HEK293 (cell line): ENCODE measurements at regions not wholly inside any gene's neighbourhood (a gene's known extent, or its start where the extent isn't known, plus 50 kb on each side); places are given as distances from the start of the nearest gene placed in this dataset.

Source experiments
- CTCF ChIA-PET: fragments of 350-600 bp; formaldehyde crosslinking; extraction: SDS; loops from one replicate; lab custom pipeline; 2021; ENCODE audit warnings: antibody characterized with exemption; lab: Yijun Ruan, JAX
- POLR2A ChIA-PET: fragments of 300-600 bp; formaldehyde crosslinking; extraction: SDS; loops from one replicate; lab custom pipeline; 2020; ENCODE audit warnings: antibody characterized with exemption, inconsistent platforms; lab: Yijun Ruan, JAX
- H3K27ac ChIP-seq: fragments of 200-500 bp; sonication (Bioruptor generic); 2 replicates; pipeline ENCODE4 v1.5.1; 2014; ENCODE audit warnings: low read depth, low read length, control low read depth, inconsistent platforms; ENCODE audit errors: extremely low read depth
- H3K36me3 ChIP-seq, 2 experiments: fragments of 200-500 bp in 1 of 2; sonication (Bioruptor generic) in 1 of 2; 1 replicate in 1 of 2; 2 replicates in 1 of 2; pipeline ENCODE4 v1.5.1; 2014 to 2017; ENCODE audit warnings: inconsistent platforms in 2 of 2, low read length in 2 of 2; ENCODE audit not compliant: control insufficient read depth in 2 of 2, insufficient read depth in 1 of 2
- H3K4me1 ChIP-seq: fragments of 200-500 bp; sonication (Bioruptor generic); 2 replicates; pipeline ENCODE4 v1.5.1; 2014; ENCODE audit warnings: mild to moderate bottlenecking, low read length, inconsistent platforms; ENCODE audit not compliant: control insufficient read depth, insufficient read depth
- H3K4me3 ChIP-seq: 2 replicates; pipeline ENCODE4 v1.5.1; 2011; ENCODE audit warnings: low read depth, mild to moderate bottlenecking, control low read depth, low read length, moderate library complexity
- H3K9me3 ChIP-seq: fragments of 200-500 bp; sonication (Bioruptor generic); 2 replicates; pipeline ENCODE4 v1.5.1; 2014; ENCODE audit warnings: low read depth, low read length, inconsistent platforms; ENCODE audit not compliant: control insufficient read depth, insufficient read depth
- KLF17 ChIP-seq: fragments of 450-650 bp; formaldehyde crosslinking; IDR thresholded peaks from 2 replicates; pipeline ENCODE4 v1.5.1; 2016; ENCODE audit warnings: missing biosample characterization, missing genetic modification characterization
- ZBTB26 ChIP-seq: fragments of 450-650 bp; formaldehyde crosslinking; optimal IDR thresholded peaks from 2 replicates; pipeline ENCODE3; 2016; ENCODE audit warnings: missing biosample characterization, mild to moderate bottlenecking, missing genetic modification characterization
- ZNF214 ChIP-seq: fragments of 450-650 bp; formaldehyde crosslinking; IDR thresholded peaks from 2 replicates; pipeline ENCODE4 v1.5.1; 2017; ENCODE audit warnings: missing biosample characterization, mild to moderate bottlenecking, missing genetic modification characterization, borderline replicate concordance
- ZNF292 ChIP-seq: fragments of 450-650 bp; formaldehyde crosslinking; IDR thresholded peaks from 2 replicates; pipeline ENCODE4 v1.5.1; 2016; ENCODE audit warnings: low read depth, missing biosample characterization, missing genetic modification characterization, borderline replicate concordance
- ZNF362 ChIP-seq: fragments of 450-650 bp; formaldehyde crosslinking; IDR thresholded peaks from 2 replicates; pipeline ENCODE4 v1.5.1; 2016; ENCODE audit warnings: missing biosample characterization, missing genetic modification characterization
- ZNF514 ChIP-seq: fragments of 450-650 bp; formaldehyde crosslinking; IDR thresholded peaks from 2 replicates; pipeline ENCODE4 v1.5.1; 2016; ENCODE audit warnings: missing biosample characterization, missing genetic modification characterization
- ZNF518A ChIP-seq: fragments of 450-650 bp; formaldehyde crosslinking; conservative IDR thresholded peaks from 2 replicates; pipeline ENCODE4 v1.5.1; 2016; ENCODE audit warnings: low read depth, missing biosample characterization, missing genetic modification characterization
- ZNF521 ChIP-seq: fragments of 450-650 bp; formaldehyde crosslinking; IDR thresholded peaks from 2 replicates; pipeline ENCODE4 v1.5.1; 2017; ENCODE audit warnings: missing biosample characterization, mild to moderate bottlenecking, missing genetic modification characterization
- ZNF654 ChIP-seq: fragments of 450-650 bp; formaldehyde crosslinking; IDR thresholded peaks from 2 replicates; pipeline ENCODE4 v1.5.1; 2016; ENCODE audit warnings: low read depth, missing biosample characterization, missing genetic modification characterization
- ZNF677 ChIP-seq: fragments of 450-650 bp; IDR thresholded peaks from 2 replicates; pipeline ENCODE4 v1.5.0; 2018; ENCODE audit warnings: missing biosample characterization, mild to moderate bottlenecking, missing genetic modification characterization, moderate library complexity
- ZSCAN18 ChIP-seq: fragments of 450-650 bp; formaldehyde crosslinking; IDR thresholded peaks from 2 replicates; pipeline ENCODE4 v1.5.1; 2016; ENCODE audit warnings: missing biosample characterization, missing genetic modification characterization

- Histone ChIP-seq H3K4me1 (no peaks in the 10 kb centered on the region), H3K4me3 (no peak overlapping the region)
- CTCF ChIA-PET = interaction anchor here (1.7 kb wide), 1 partner anchor 8 kb away, joined by 3 read pairs; no protein-coding TSS in a partner anchor
- TF ChIP-seq KLF17 (tag by site-specific recombination) (no peak), ZNF654 (tag by site-specific recombination) (no peak), ZNF362 (tag by site-specific recombination) (no peak), ZNF214 (tag by site-specific recombination) (no peak)
- TF ChIP-seq, all 188 proteins: peak for 0
- POLR2A ChIA-PET = no interaction called here
- no peaks in the 10 kb centered on the region for H3K9me3 ChIP-seq
- H3K27ac ChIP-seq = no peak overlapping the region
- no peaks in the 10 kb centered on the region for H3K36me3 ChIP-seq
Measured at GRCh38 chr1:232213928-232214327, 416.0 kb downstream of the SIPA1L2 start.

- Histone ChIP-seq H3K27ac (no peak overlapping the region), H3K9me3 (no peaks in the 10 kb centered on the region), H3K4me1 (no peaks in the 10 kb centered on the region), H3K4me3 (no peak overlapping the region), H3K36me3 (no peaks in the 10 kb centered on the region)
- CTCF ChIA-PET = interaction anchor here (0.6 to 1.8 kb wide), 6 partner anchors 12 to 992 kb away, joined by 3 to 6 read pairs (median 4); no protein-coding TSS in a partner anchor
- TF ChIP-seq ZNF521 (tag by site-specific recombination) = no peak
- TF ChIP-seq ZBTB26 = no peak
- TF ChIP-seq ZNF677 (tag by site-specific recombination) = peak; percentile 92
- no peak for TF ChIP-seq ZNF518A
- TF ChIP-seq ZNF292 (tag by site-specific recombination) = no peak
- TF ChIP-seq ZNF514 (tag by site-specific recombination) = no peak
- no peak for TF ChIP-seq ZSCAN18
- POLR2A ChIA-PET = no interaction called here
Measured at GRCh38 chr1:232212253-232212652, 417.7 kb downstream of the SIPA1L2 start.
